Ishikawa (cell line): ENCODE measurements at regions not wholly inside any gene's neighbourhood (a gene's known extent, or its start where the extent isn't known, plus 50 kb on each side); places are given as distances from the start of the nearest gene placed in this dataset.

ENCODE experiments used
- CEBPB ChIP-seq: IDR thresholded peaks from 2 replicates; pipeline ENCODE4 v1.6.1; 2012
- CREB1 ChIP-seq: IDR thresholded peaks from 2 replicates; pipeline ENCODE4 v1.6.1; 2012; ENCODE audit warnings: low read depth
- EGR1 ChIP-seq: IDR thresholded peaks from 2 replicates; pipeline ENCODE4 v1.6.1; 2012
- EP300 ChIP-seq: IDR thresholded peaks from 2 replicates; pipeline ENCODE4 v1.6.1; 2012; ENCODE audit warnings: borderline replicate concordance
- FOXM1 ChIP-seq: IDR thresholded peaks from 2 replicates; pipeline ENCODE4 v1.6.1; 2012; ENCODE audit warnings: low read depth, borderline replicate concordance
- MAX ChIP-seq: IDR thresholded peaks from 2 replicates; pipeline ENCODE4 v1.6.1; 2012
- NFIC ChIP-seq: IDR thresholded peaks from 2 replicates; pipeline ENCODE4 v1.6.1; 2012
- RAD21 ChIP-seq: IDR thresholded peaks from 2 replicates; pipeline ENCODE4 v1.6.1; 2012; ENCODE audit warnings: low read depth
- REST ChIP-seq: IDR thresholded peaks from 2 replicates; pipeline ENCODE4 v1.6.1; 2012; ENCODE audit warnings: low read depth, mild to moderate bottlenecking
- TAF1 ChIP-seq: IDR thresholded peaks from 2 replicates; pipeline ENCODE4 v1.6.1; 2012; ENCODE audit warnings: low read depth, mild to moderate bottlenecking
- TCF12 ChIP-seq: IDR thresholded peaks from 2 replicates; pipeline ENCODE4 v1.6.1; 2012; ENCODE audit warnings: low read depth
- TEAD4 ChIP-seq: IDR thresholded peaks from 2 replicates; pipeline ENCODE4 v1.6.1; 2012
- YY1 ChIP-seq: IDR thresholded peaks from 2 replicates; pipeline ENCODE4 v1.6.1; 2012; ENCODE audit warnings: low read depth
- ZBTB7A ChIP-seq: IDR thresholded peaks from 2 replicates; pipeline ENCODE4 v1.6.1; 2012; ENCODE audit warnings: low read depth

GRCh38 chr3:177979703-177980102, 556.5 kb upstream of the KCNMB2 start:
- TF ChIP-seq EP300 = no peak
- no peak for TF ChIP-seq TEAD4
- TF ChIP-seq RAD21 = no peak
- TF ChIP-seq CREB1 = no peak
- TF ChIP-seq YY1 = no peak
- no peak for TF ChIP-seq EGR1
- TF ChIP-seq TCF12 = no peak
- TF ChIP-seq REST = no peak
- no peak for TF ChIP-seq ZBTB7A
- TF ChIP-seq CEBPB = no peak
- no peak for TF ChIP-seq MAX
- no peak for TF ChIP-seq FOXM1
- no peak for TF ChIP-seq NFIC
- TF ChIP-seq TAF1 = no peak
